ENCODE measurements at regions not wholly inside any gene's neighbourhood (a gene's known extent, or its start where the extent isn't known, plus 50 kb on each side); places are given as distances from the start of the nearest gene placed in this dataset.

- TF ChIP-seq CTCF (conservative IDR thresholded peaks at IDR 0.05; ENCODE audit: low read depth, low read length), result no peak
- H3K4me2 ChIP-seq, result no peak overlapping the region
- H2AFZ ChIP-seq (ENCODE audit: low read depth), result no peak overlapping the region
- no peaks in the 10 kb centered on the region for H3K4me1 ChIP-seq (ENCODE audit: low read depth, poor library complexity, severe bottlenecking)
- H3K27me3 ChIP-seq (ENCODE audit: insufficient read depth, low read depth), result no peaks in the 10 kb centered on the region
- H3K9ac ChIP-seq, result no peak overlapping the region
- no peaks in the 10 kb centered on the region for H4K20me1 ChIP-seq (ENCODE audit: insufficient read depth)
- H3K79me2 ChIP-seq (ENCODE audit: insufficient read depth, low read depth), result no peaks in the 10 kb centered on the region
- no peak overlapping the region for H3K4me3 ChIP-seq (IDR thresholded peaks at IDR 0.05; ENCODE audit: insufficient read depth, low read depth, low read length)
- H3K27ac ChIP-seq, result no peak overlapping the region
- H3K36me3 ChIP-seq (ENCODE audit: insufficient read depth), result no peaks in the 10 kb centered on the region
Observed at GRCh38 chr9:79026316-79026715, 545.4 kb upstream of the TLE4 start.

GRCh38 chr9:79028101-79028500 lies 543.7 kb upstream of the TLE4 start:
- Histone ChIP-seq H4K20me1 (ENCODE audit: insufficient read depth) (no peaks in the 10 kb centered on the region), H3K4me3 (IDR thresholded peaks at IDR 0.05; ENCODE audit: insufficient read depth, low read depth, low read length) (no peak overlapping the region), H3K27ac (no peak overlapping the region), H3K4me1 (ENCODE audit: low read depth, poor library complexity, severe bottlenecking) (no peaks in the 10 kb centered on the region), H3K79me2 (ENCODE audit: insufficient read depth, low read depth) (no peaks in the 10 kb centered on the region), H3K27me3 (ENCODE audit: insufficient read depth, low read depth) (no peaks in the 10 kb centered on the region), H2AFZ (ENCODE audit: low read depth) (no peak overlapping the region), H3K4me2 (no peak overlapping the region), H3K36me3 (ENCODE audit: insufficient read depth) (no peaks in the 10 kb centered on the region), H3K9ac (no peak overlapping the region)
- no peak for TF ChIP-seq CTCF (conservative IDR thresholded peaks at IDR 0.05; ENCODE audit: low read depth, low read length)

GRCh38 chr9:79034583-79034982 lies 537.2 kb upstream of the TLE4 start:
- Histone ChIP-seq H3K4me3 (IDR thresholded peaks at IDR 0.05; ENCODE audit: insufficient read depth, low read depth, low read length) (no peak overlapping the region), H3K27ac (no peak overlapping the region), H4K20me1 (ENCODE audit: insufficient read depth) (no peaks in the 10 kb centered on the region), H2AFZ (ENCODE audit: low read depth) (no peak overlapping the region), H3K9ac (no peak overlapping the region), H3K36me3 (ENCODE audit: insufficient read depth) (no peaks in the 10 kb centered on the region), H3K79me2 (ENCODE audit: insufficient read depth, low read depth) (no peaks in the 10 kb centered on the region), H3K27me3 (ENCODE audit: insufficient read depth, low read depth) (no peaks in the 10 kb centered on the region), H3K4me1 (ENCODE audit: low read depth, poor library complexity, severe bottlenecking) (no peaks in the 10 kb centered on the region), H3K4me2 (no peak overlapping the region)
- TF ChIP-seq CTCF (conservative IDR thresholded peaks at IDR 0.05; ENCODE audit: low read depth, low read length), result no peak

GRCh38 chr9:79037338-79037737 lies 534.4 kb upstream of the TLE4 start:
- Histone ChIP-seq H3K27me3 (ENCODE audit: insufficient read depth, low read depth) (no peaks in the 10 kb centered on the region), H3K4me2 (no peak overlapping the region), H4K20me1 (ENCODE audit: insufficient read depth) (no peaks in the 10 kb centered on the region), H3K9ac (no peak overlapping the region), H3K27ac (no peak overlapping the region), H3K4me3 (IDR thresholded peaks at IDR 0.05; ENCODE audit: insufficient read depth, low read depth, low read length) (no peak overlapping the region), H3K79me2 (ENCODE audit: insufficient read depth, low read depth) (no peaks in the 10 kb centered on the region), H2AFZ (ENCODE audit: low read depth) (no peak overlapping the region), H3K36me3 (ENCODE audit: insufficient read depth) (no peaks in the 10 kb centered on the region), H3K4me1 (ENCODE audit: low read depth, poor library complexity, severe bottlenecking) (no peaks in the 10 kb centered on the region)
- TF ChIP-seq CTCF (conservative IDR thresholded peaks at IDR 0.05; ENCODE audit: low read depth, low read length), result no peak

GRCh38 chr9:79040671-79041070 lies 531.1 kb upstream of the TLE4 start:
- Histone ChIP-seq H2AFZ (ENCODE audit: low read depth) (no peak overlapping the region), H3K79me2 (ENCODE audit: insufficient read depth, low read depth) (no peaks in the 10 kb centered on the region), H3K4me1 (ENCODE audit: low read depth, poor library complexity, severe bottlenecking) (no peaks in the 10 kb centered on the region), H3K27me3 (ENCODE audit: insufficient read depth, low read depth) (no peaks in the 10 kb centered on the region), H3K4me2 (no peak overlapping the region), H3K9ac (no peak overlapping the region), H4K20me1 (ENCODE audit: insufficient read depth) (no peaks in the 10 kb centered on the region), H3K4me3 (IDR thresholded peaks at IDR 0.05; ENCODE audit: insufficient read depth, low read depth, low read length) (no peak overlapping the region), H3K27ac (no peak overlapping the region), H3K36me3 (ENCODE audit: insufficient read depth) (no peaks in the 10 kb centered on the region)
- no peak for TF ChIP-seq CTCF (conservative IDR thresholded peaks at IDR 0.05; ENCODE audit: low read depth, low read length)

Measured in KMS-11 (cell line).